NCI-H526 (cell line): ENCODE measurements at regions not wholly inside any gene's neighbourhood (a gene's known extent, or its start where the extent isn't known, plus 50 kb on each side); places are given as distances from the start of the nearest gene placed in this dataset.

Experiments used
- DNase-seq, 2 experiments: peaks; one replicate each; lab custom pipeline; 2025; lab: John Stamatoyannopoulos, UW

DNA sequence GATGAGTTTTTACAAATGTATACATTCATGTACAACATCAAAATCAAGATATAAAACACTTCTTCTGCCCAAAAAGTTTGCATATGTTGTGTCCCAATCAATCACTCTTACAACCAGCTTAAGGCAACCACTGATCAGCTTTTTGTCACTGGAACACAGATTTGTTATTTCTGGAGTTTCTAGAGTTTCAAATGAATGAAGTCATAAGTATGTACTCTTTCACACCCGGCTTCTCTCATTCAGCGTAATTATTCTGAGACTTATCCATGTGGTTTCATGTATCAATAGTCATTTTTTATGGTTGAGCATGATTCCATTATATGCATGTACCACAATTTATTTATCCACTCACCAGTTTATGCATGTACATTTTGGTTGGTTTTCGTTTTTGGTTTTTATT, 53.0 kb upstream of the CORO2B start:
- DNase-seq, result no peak

DNA sequence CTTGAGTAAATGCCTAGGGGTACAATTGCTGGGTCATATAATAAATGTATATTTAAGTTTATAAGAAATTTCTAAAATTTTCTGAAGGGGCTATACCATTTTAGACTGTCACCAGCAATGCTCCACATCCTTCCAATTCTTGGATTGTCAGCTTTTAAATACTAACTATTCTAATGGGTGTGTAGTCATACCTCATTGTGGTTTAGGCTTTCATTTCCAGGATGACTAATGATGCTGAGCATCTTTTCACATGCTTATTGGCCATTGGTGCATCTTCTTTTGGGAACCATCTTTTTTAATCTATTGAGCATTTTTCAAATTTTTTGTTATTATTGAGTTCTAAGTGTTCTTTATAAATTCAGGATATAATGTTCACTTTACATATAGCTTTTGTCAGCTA, 52.5 kb upstream of the CORO2B start:
- no peak for DNase-seq

- DNase-seq, result no peak
These were observed 52.0 kb upstream of the CORO2B start for GRCh38 chr15:68526784-68527183.

- DNase-seq, result no peak
These were observed 50.0 kb upstream of the CORO2B start for GRCh38 chr15:68528626-68529290.
